ENCODE measurements at regions not wholly inside any gene's neighbourhood (a gene's known extent, or its start where the extent isn't known, plus 50 kb on each side); places are given as distances from the start of the nearest gene placed in this dataset.
A peak's percentile ranks its signal among the peaks of the same experiment; 100 is the strongest.

- DNase-seq (ENCODE audit: low read depth) = no peak
Measured at GRCh38 chr4:182063651-182064050, 179.6 kb upstream of the TENM3 start.

- no peak for DNase-seq (ENCODE audit: low read depth)
Measured at GRCh38 chr4:182065255-182065654, 177.9 kb upstream of the TENM3 start.

GRCh38 chr4:182066037-182066436 is 177.2 kb upstream of the TENM3 start:
- no peak for DNase-seq (ENCODE audit: low read depth)

- no peak for DNase-seq (ENCODE audit: low read depth)
Measured at GRCh38 chr4:182067828-182068227, 175.4 kb upstream of the TENM3 start.

- no peak for DNase-seq (ENCODE audit: low read depth)
Measured at GRCh38 chr4:182068920-182069319, 174.3 kb upstream of the TENM3 start.

GRCh38 chr4:182073278-182073677 is 169.9 kb upstream of the TENM3 start:
- DNase-seq (ENCODE audit: low read depth) = no peak

GRCh38 chr4:182074139-182074538 is 169.1 kb upstream of the TENM3 start:
- no peak for DNase-seq (ENCODE audit: low read depth)

GRCh38 chr4:182074810-182075209 is 168.4 kb upstream of the TENM3 start:
- DNase-seq (ENCODE audit: low read depth) = peak; percentile 43

- DNase-seq (ENCODE audit: low read depth) = no peak
Measured at GRCh38 chr4:182082910-182083309, 160.3 kb upstream of the TENM3 start.

- DNase-seq (ENCODE audit: low read depth) = peak; percentile 49
Measured at GRCh38 chr4:182083671-182084410, 159.4 kb upstream of the TENM3 start.

- peak; percentile 80 for DNase-seq (ENCODE audit: low read depth)
Measured at GRCh38 chr4:182085051-182085480, 158.1 kb upstream of the TENM3 start.

- DNase-seq (ENCODE audit: low read depth) = no peak
Measured at GRCh38 chr4:182089326-182089725, 153.9 kb upstream of the TENM3 start.

- no peak for DNase-seq (ENCODE audit: low read depth)
Measured at GRCh38 chr4:182090186-182090585, 153.0 kb upstream of the TENM3 start.

GRCh38 chr4:182091128-182091527 is 152.1 kb upstream of the TENM3 start:
- DNase-seq (ENCODE audit: low read depth) = no peak

GRCh38 chr4:182093431-182093831 is 149.8 kb upstream of the TENM3 start:
- DNase-seq (ENCODE audit: low read depth) = peak; percentile 73

- peak; percentile 56 for DNase-seq (ENCODE audit: low read depth)
Measured at GRCh38 chr4:182093935-182094334, 149.3 kb upstream of the TENM3 start.

- DNase-seq (ENCODE audit: low read depth) = no peak
Measured at GRCh38 chr4:182101618-182102017, 141.6 kb upstream of the TENM3 start.

- DNase-seq (ENCODE audit: low read depth) = no peak
Measured at GRCh38 chr4:182102576-182102975, 140.6 kb upstream of the TENM3 start.

- DNase-seq (ENCODE audit: low read depth) = no peak
Measured at GRCh38 chr4:182103614-182104319, 139.4 kb upstream of the TENM3 start.

GRCh38 chr4:182105416-182105815 is 137.8 kb upstream of the TENM3 start:
- no peak for DNase-seq (ENCODE audit: low read depth)

GRCh38 chr4:182107931-182108330 is 135.3 kb upstream of the TENM3 start:
- DNase-seq (ENCODE audit: low read depth) = no peak

GRCh38 chr4:182111586-182111985 is 131.6 kb upstream of the TENM3 start:
- DNase-seq (ENCODE audit: low read depth) = no peak

- DNase-seq (ENCODE audit: low read depth) = no peak
Measured at GRCh38 chr4:182113779-182114178, 129.4 kb upstream of the TENM3 start.
